HG02678 (cell line): ENCODE measurements at regions not wholly inside any gene's neighbourhood (a gene's known extent, or its start where the extent isn't known, plus 50 kb on each side); places are given as distances from the start of the nearest gene placed in this dataset.

ENCODE experiments used
- ATAC-seq: cut with Tn5 transposase; IDR thresholded peaks from one replicate; pipeline ENCODE4 v1.9.1; 2021; ENCODE audit warnings: mild to moderate bottlenecking, moderate library complexity; ENCODE audit not compliant: unreplicated experiment

- no peak for ATAC-seq
These were observed 176.7 kb upstream of the GOLIM4 start for GRCh38 chr3:168272343-168272985.

- no peak for ATAC-seq
These were observed 176.2 kb upstream of the GOLIM4 start for GRCh38 chr3:168271932-168272331.

- ATAC-seq, result no peak
These were observed 173.3 kb upstream of the GOLIM4 start for GRCh38 chr3:168269001-168269400.

GRCh38 chr3:168267179-168267578, 171.5 kb upstream of the GOLIM4 start:
- no peak for ATAC-seq

- ATAC-seq, result no peak
These were observed 170.6 kb upstream of the GOLIM4 start for GRCh38 chr3:168266335-168266734.

GRCh38 chr3:168262887-168263286, 167.2 kb upstream of the GOLIM4 start:
- ATAC-seq, result no peak

GRCh38 chr3:168260859-168261258, 165.1 kb upstream of the GOLIM4 start:
- no peak for ATAC-seq

- ATAC-seq, result peak; percentile 34
These were observed 155.6 kb upstream of the GOLIM4 start for GRCh38 chr3:168251371-168251770.

GRCh38 chr3:168250415-168250861, 154.7 kb upstream of the GOLIM4 start:
- no peak for ATAC-seq

GRCh38 chr3:168249550-168250414, 154.1 kb upstream of the GOLIM4 start:
- peak; percentile 77 for ATAC-seq

- ATAC-seq, result peak; percentile 7
These were observed 153.5 kb upstream of the GOLIM4 start for GRCh38 chr3:168249205-168249549.

GRCh38 chr3:168248383-168249204, 152.9 kb upstream of the GOLIM4 start:
- no peak for ATAC-seq

GRCh38 chr3:168241156-168241555, 145.4 kb upstream of the GOLIM4 start:
- ATAC-seq, result no peak

GRCh38 chr3:168239287-168239686, 143.6 kb upstream of the GOLIM4 start:
- ATAC-seq, result no peak

GRCh38 chr3:168233001-168233400, 137.3 kb upstream of the GOLIM4 start:
- no peak for ATAC-seq

GRCh38 chr3:168223085-168223484, 127.4 kb upstream of the GOLIM4 start:
- no peak for ATAC-seq

- no peak for ATAC-seq
These were observed 124.8 kb upstream of the GOLIM4 start for GRCh38 chr3:168220556-168220955.

GRCh38 chr3:168219530-168219929, 123.8 kb upstream of the GOLIM4 start:
- ATAC-seq, result no peak

GRCh38 chr3:168218600-168218999, 122.9 kb upstream of the GOLIM4 start:
- ATAC-seq, result no peak

- ATAC-seq, result no peak
These were observed 121.1 kb upstream of the GOLIM4 start for GRCh38 chr3:168216851-168217250.

GRCh38 chr3:168213920-168214319, 118.2 kb upstream of the GOLIM4 start:
- ATAC-seq, result peak; percentile 95
